ENCODE measurements at regions not wholly inside any gene's neighbourhood (a gene's known extent, or its start where the extent isn't known, plus 50 kb on each side); places are given as distances from the start of the nearest gene placed in this dataset.

GRCh38 chr12:113744802-113745395 lies 221.2 kb downstream of the RBM19 start:
- TF ChIP-seq POLR2A (IDR thresholded peaks at IDR 0.05), result no peak
- no peak for TF ChIP-seq CTCF (IDR thresholded peaks at IDR 0.05)
